ENCODE measurements at regions not wholly inside any gene's neighbourhood (a gene's known extent, or its start where the extent isn't known, plus 50 kb on each side); places are given as distances from the start of the nearest gene placed in this dataset.

GRCh38 chr11:113557926-113558325 lies 82.7 kb upstream of the DRD2 start:
- no peaks in the 10 kb centered on the region for H3K36me3 ChIP-seq (ENCODE audit: control insufficient read depth, low read length)
- no peaks in the 10 kb centered on the region for H3K9me3 ChIP-seq (ENCODE audit: control insufficient read depth, insufficient read depth, low read length)
- H3K4me2 ChIP-seq (ENCODE audit: low read length), result no peak overlapping the region
- H3K4me3 ChIP-seq (ENCODE audit: low read length), result no peak overlapping the region
- no peak overlapping the region for H3K27ac ChIP-seq (ENCODE audit: low read depth, low read length)
- no peak for TF ChIP-seq EZH2phosphoT487 (IDR thresholded peaks at IDR 0.05; ENCODE audit: borderline replicate concordance, low read length)
- no peak for TF ChIP-seq CTCF (IDR thresholded peaks at IDR 0.05; ENCODE audit: low read depth, low read length, poor library complexity, severe bottlenecking)
- no peaks in the 10 kb centered on the region for H3F3A ChIP-seq (ENCODE audit: control insufficient read depth, insufficient read depth)
- no peaks in the 10 kb centered on the region; the same call in 1 of the 2 replicates for H3K27me3 ChIP-seq (ENCODE audit: control insufficient read depth, low read length)
- H4K20me1 ChIP-seq (ENCODE audit: control insufficient read depth, insufficient read depth, low read depth, low read length), result no peaks in the 10 kb centered on the region
- peaks cover 22% of the 10 kb centered on the region for H3K4me1 ChIP-seq (ENCODE audit: control insufficient read depth, low read length)
- H3K79me2 ChIP-seq (ENCODE audit: control insufficient read depth, low read length), result no peaks in the 10 kb centered on the region
- H3K9me2 ChIP-seq (replicated peaks; ENCODE audit: control insufficient read depth, low read length), result no peaks in the 10 kb centered on the region

- H3K27me3 ChIP-seq (ENCODE audit: control insufficient read depth, low read length), result no peaks in the 10 kb centered on the region
- no peak overlapping the region for H3K4me2 ChIP-seq (ENCODE audit: low read length)
- TF ChIP-seq EZH2phosphoT487 (IDR thresholded peaks at IDR 0.05; ENCODE audit: borderline replicate concordance, low read length) (no peak), CTCF (IDR thresholded peaks at IDR 0.05; ENCODE audit: low read depth, low read length, poor library complexity, severe bottlenecking) (no peak)
- no peaks in the 10 kb centered on the region for H3F3A ChIP-seq (ENCODE audit: control insufficient read depth, insufficient read depth)
- no peak overlapping the region for H3K27ac ChIP-seq (ENCODE audit: low read depth, low read length)
- H4K20me1 ChIP-seq (ENCODE audit: control insufficient read depth, insufficient read depth, low read depth, low read length), result no peaks in the 10 kb centered on the region
- no peak overlapping the region for H3K4me3 ChIP-seq (ENCODE audit: low read length)
- H3K4me1 ChIP-seq (ENCODE audit: control insufficient read depth, low read length), result peaks cover 22% of the 10 kb centered on the region
- H3K9me2 ChIP-seq (replicated peaks; ENCODE audit: control insufficient read depth, low read length), result no peaks in the 10 kb centered on the region
- no peaks in the 10 kb centered on the region for H3K36me3 ChIP-seq (ENCODE audit: control insufficient read depth, low read length)
- no peaks in the 10 kb centered on the region for H3K79me2 ChIP-seq (ENCODE audit: control insufficient read depth, low read length)
- no peaks in the 10 kb centered on the region for H3K9me3 ChIP-seq (ENCODE audit: control insufficient read depth, insufficient read depth, low read length)
Observed at GRCh38 chr11:113556036-113556435, 80.8 kb upstream of the DRD2 start.

GRCh38 chr11:113555071-113555619 lies 79.9 kb upstream of the DRD2 start:
- H3F3A ChIP-seq (ENCODE audit: control insufficient read depth, insufficient read depth), result no peaks in the 10 kb centered on the region
- no peaks in the 10 kb centered on the region for H3K9me2 ChIP-seq (replicated peaks; ENCODE audit: control insufficient read depth, low read length)
- peaks cover 22% of the 10 kb centered on the region for H3K4me1 ChIP-seq (ENCODE audit: control insufficient read depth, low read length)
- no peaks in the 10 kb centered on the region for H3K9me3 ChIP-seq (ENCODE audit: control insufficient read depth, insufficient read depth, low read length)
- no peaks in the 10 kb centered on the region for H3K79me2 ChIP-seq (ENCODE audit: control insufficient read depth, low read length)
- no peaks in the 10 kb centered on the region for H3K36me3 ChIP-seq (ENCODE audit: control insufficient read depth, low read length)
- TF ChIP-seq EZH2phosphoT487 (IDR thresholded peaks at IDR 0.05; ENCODE audit: borderline replicate concordance, low read length) (no peak), CTCF (IDR thresholded peaks at IDR 0.05; ENCODE audit: low read depth, low read length, poor library complexity, severe bottlenecking) (no peak)
- H3K4me2 ChIP-seq (ENCODE audit: low read length), result peak overlapping the region; percentile 29
- H3K27ac ChIP-seq (ENCODE audit: low read depth, low read length), result no peak overlapping the region
- no peaks in the 10 kb centered on the region for H3K27me3 ChIP-seq (ENCODE audit: control insufficient read depth, low read length)
- no peaks in the 10 kb centered on the region for H4K20me1 ChIP-seq (ENCODE audit: control insufficient read depth, insufficient read depth, low read depth, low read length)
- no peak overlapping the region for H3K4me3 ChIP-seq (ENCODE audit: low read length)
